ENCODE measurements at regions not wholly inside any gene's neighbourhood (a gene's known extent, or its start where the extent isn't known, plus 50 kb on each side); places are given as distances from the start of the nearest gene placed in this dataset.

- intact Hi-C loops (cut with micrococcal nuclease) = no loop called here
- Mint-ChIP-seq H3K9me3 (peaks cover 17% of the 10 kb centered on the region), H3K36me3 (ENCODE audit: low read depth) (no peaks in the 10 kb centered on the region), H3K27ac (no peak overlapping the region), H3K4me1 (ENCODE audit: low read depth) (no peaks in the 10 kb centered on the region), H3K27me3 (ENCODE audit: low read depth) (no peaks in the 10 kb centered on the region), H3K4me3 (no peak overlapping the region)
- CTCF ChIA-PET = no interaction called here
- DNase-seq = no peak
Measured at GRCh38 chr9:75385236-75385635, 296.9 kb downstream of the OSTF1 start.

GRCh38 chr9:75389101-75389500, 300.8 kb downstream of the OSTF1 start:
- Mint-ChIP-seq H3K27me3 (ENCODE audit: low read depth) (no peaks in the 10 kb centered on the region), H3K4me3 (no peak overlapping the region), H3K4me1 (ENCODE audit: low read depth) (no peaks in the 10 kb centered on the region), H3K36me3 (ENCODE audit: low read depth) (no peaks in the 10 kb centered on the region), H3K27ac (no peak overlapping the region), H3K9me3 (peaks cover 14% of the 10 kb centered on the region)
- DNase-seq = no peak
- CTCF ChIA-PET = no interaction called here
- intact Hi-C loops (cut with micrococcal nuclease) = no loop called here

- Mint-ChIP-seq H3K27ac (no peak overlapping the region), H3K4me1 (ENCODE audit: low read depth) (no peaks in the 10 kb centered on the region), H3K36me3 (ENCODE audit: low read depth) (no peaks in the 10 kb centered on the region), H3K9me3 (peaks cover 4% of the 10 kb centered on the region), H3K27me3 (ENCODE audit: low read depth) (peaks cover under 1% of the 10 kb centered on the region), H3K4me3 (no peak overlapping the region)
- CTCF ChIA-PET = no interaction called here
- no peak for DNase-seq
- intact Hi-C loops (cut with micrococcal nuclease) = no loop called here
Measured at GRCh38 chr9:75390951-75391350, 302.6 kb downstream of the OSTF1 start.

GRCh38 chr9:75391497-75391896, 303.2 kb downstream of the OSTF1 start:
- intact Hi-C loops (cut with micrococcal nuclease) = no loop called here
- Mint-ChIP-seq H3K36me3 (ENCODE audit: low read depth) (no peaks in the 10 kb centered on the region), H3K9me3 (no peaks in the 10 kb centered on the region), H3K4me1 (ENCODE audit: low read depth) (no peaks in the 10 kb centered on the region), H3K27ac (no peak overlapping the region), H3K4me3 (no peak overlapping the region), H3K27me3 (ENCODE audit: low read depth) (peaks cover 6% of the 10 kb centered on the region)
- CTCF ChIA-PET = no interaction called here
- DNase-seq = no peak

GRCh38 chr9:75395336-75395735, 307.0 kb downstream of the OSTF1 start:
- Mint-ChIP-seq H3K4me1 (ENCODE audit: low read depth) (no peaks in the 10 kb centered on the region), H3K9me3 (no peaks in the 10 kb centered on the region), H3K36me3 (ENCODE audit: low read depth) (no peaks in the 10 kb centered on the region), H3K4me3 (no peak overlapping the region), H3K27me3 (ENCODE audit: low read depth) (peaks cover 10% of the 10 kb centered on the region), H3K27ac (no peak overlapping the region)
- CTCF ChIA-PET = no interaction called here
- intact Hi-C loops (cut with micrococcal nuclease) = no loop called here
- no peak for DNase-seq

GRCh38 chr9:75397836-75398235, 309.5 kb downstream of the OSTF1 start:
- intact Hi-C loops (cut with micrococcal nuclease) = no loop called here

GRCh38 chr9:75408391-75408790, 320.1 kb downstream of the OSTF1 start:
- intact Hi-C loops (cut with micrococcal nuclease) = no loop called here
- Mint-ChIP-seq H3K27ac (no peak overlapping the region), H3K36me3 (ENCODE audit: low read depth) (no peaks in the 10 kb centered on the region), H3K4me3 (no peak overlapping the region), H3K27me3 (ENCODE audit: low read depth) (peaks cover 6% of the 10 kb centered on the region), H3K4me1 (ENCODE audit: low read depth) (no peaks in the 10 kb centered on the region), H3K9me3 (no peaks in the 10 kb centered on the region)
- no peak for DNase-seq
- CTCF ChIA-PET = no interaction called here

More at GRCh38 chr9:75397836-75398235, 309.5 kb downstream of the OSTF1 start:
- no peak for DNase-seq
- no peak overlapping the region for H3K4me3 Mint-ChIP-seq
- no peak overlapping the region for H3K27ac Mint-ChIP-seq
- H3K27me3 Mint-ChIP-seq (ENCODE audit: low read depth) = peaks cover 12% of the 10 kb centered on the region
- no peaks in the 10 kb centered on the region for H3K36me3 Mint-ChIP-seq (ENCODE audit: low read depth)
- H3K4me1 Mint-ChIP-seq (ENCODE audit: low read depth) = no peaks in the 10 kb centered on the region
- CTCF ChIA-PET = no interaction called here
- H3K9me3 Mint-ChIP-seq = no peaks in the 10 kb centered on the region

GRCh38 chr9:75410405-75410804, 322.1 kb downstream of the OSTF1 start:
- CTCF ChIA-PET = no interaction called here

GRCh38 chr9:75414371-75415160, 326.3 kb downstream of the OSTF1 start:
- DNase-seq = no peak
- intact Hi-C loops (cut with micrococcal nuclease) = no loop called here
- H3K9me3 Mint-ChIP-seq = no peaks in the 10 kb centered on the region
- CTCF ChIA-PET = no interaction called here
- H3K36me3 Mint-ChIP-seq (ENCODE audit: low read depth) = no peaks in the 10 kb centered on the region
- peaks cover 17% of the 10 kb centered on the region for H3K27me3 Mint-ChIP-seq (ENCODE audit: low read depth)
- H3K27ac Mint-ChIP-seq = no peak overlapping the region
- H3K4me3 Mint-ChIP-seq = no peak overlapping the region
- H3K4me1 Mint-ChIP-seq (ENCODE audit: low read depth) = no peaks in the 10 kb centered on the region

More at GRCh38 chr9:75410405-75410804, 322.1 kb downstream of the OSTF1 start:
- Mint-ChIP-seq H3K27ac (no peak overlapping the region), H3K9me3 (no peaks in the 10 kb centered on the region), H3K4me1 (ENCODE audit: low read depth) (no peaks in the 10 kb centered on the region), H3K27me3 (ENCODE audit: low read depth) (peaks cover 13% of the 10 kb centered on the region), H3K4me3 (no peak overlapping the region), H3K36me3 (ENCODE audit: low read depth) (no peaks in the 10 kb centered on the region)
- DNase-seq = no peak
- intact Hi-C loops (cut with micrococcal nuclease) = no loop called here

- Mint-ChIP-seq H3K4me3 (no peak overlapping the region), H3K4me1 (ENCODE audit: low read depth) (no peaks in the 10 kb centered on the region), H3K36me3 (ENCODE audit: low read depth) (no peaks in the 10 kb centered on the region), H3K27me3 (ENCODE audit: low read depth) (peaks cover 14% of the 10 kb centered on the region), H3K9me3 (no peaks in the 10 kb centered on the region), H3K27ac (no peak overlapping the region)
- intact Hi-C loops (cut with micrococcal nuclease) = no loop called here
- CTCF ChIA-PET = no interaction called here
- no peak for DNase-seq
Measured at GRCh38 chr9:75417471-75417870, 329.2 kb downstream of the OSTF1 start.

GRCh38 chr9:75418518-75418917, 330.2 kb downstream of the OSTF1 start:
- no peaks in the 10 kb centered on the region for H3K4me1 Mint-ChIP-seq (ENCODE audit: low read depth)
- no peaks in the 10 kb centered on the region for H3K36me3 Mint-ChIP-seq (ENCODE audit: low read depth)
- CTCF ChIA-PET = interaction anchor here (1.0 kb wide), 1 partner anchor 153 kb away, joined by 3 read pairs; no protein-coding TSS in a partner anchor
- no peak overlapping the region for H3K27ac Mint-ChIP-seq
- peaks cover 14% of the 10 kb centered on the region for H3K27me3 Mint-ChIP-seq (ENCODE audit: low read depth)
- no peaks in the 10 kb centered on the region for H3K9me3 Mint-ChIP-seq
- no peak for DNase-seq
- H3K4me3 Mint-ChIP-seq = no peak overlapping the region
- intact Hi-C loops (cut with micrococcal nuclease) = no loop called here

GRCh38 chr9:75422944-75423522, 334.7 kb downstream of the OSTF1 start:
- Mint-ChIP-seq H3K9me3 (peaks cover 2% of the 10 kb centered on the region), H3K27me3 (ENCODE audit: low read depth) (peaks cover 3% of the 10 kb centered on the region), H3K4me1 (ENCODE audit: low read depth) (no peaks in the 10 kb centered on the region), H3K27ac (no peak overlapping the region), H3K4me3 (no peak overlapping the region), H3K36me3 (ENCODE audit: low read depth) (no peaks in the 10 kb centered on the region)
- intact Hi-C loops (cut with micrococcal nuclease) = no loop called here
- no peak for DNase-seq
- CTCF ChIA-PET = no interaction called here

All from activated naive CD4-positive, alpha-beta T cell treated with anti-CD3 and anti-CD28 coated beads for 36 hours (primary cell).